Testis (tissue), 2 donors: ENCODE measurements at regions not wholly inside any gene's neighbourhood (a gene's known extent, or its start where the extent isn't known, plus 50 kb on each side); places are given as distances from the start of the nearest gene placed in this dataset.

Source experiments
- POLR2A ChIP-seq: fragments of 450-650 bp; IDR thresholded peaks from one replicate; pipeline ENCODE4 v1.6.1; 2017; ENCODE audit warnings: antibody characterized with exemption, mild to moderate bottlenecking, moderate library complexity
- TF ChIP-seq, protein P1 (sequence below), 3 experiments: fragments of 450-650 bp in 2 of 3; fragments of 200-600 bp in 1 of 3; sonication (generic) in 1 of 3; IDR thresholded peaks; one replicate each; pipeline ENCODE4 v1.5.1; 2016 to 2019; ENCODE audit warnings: antibody characterized with exemption in 3 of 3, mild to moderate bottlenecking in 2 of 3, moderate library complexity in 1 of 3

DNA sequence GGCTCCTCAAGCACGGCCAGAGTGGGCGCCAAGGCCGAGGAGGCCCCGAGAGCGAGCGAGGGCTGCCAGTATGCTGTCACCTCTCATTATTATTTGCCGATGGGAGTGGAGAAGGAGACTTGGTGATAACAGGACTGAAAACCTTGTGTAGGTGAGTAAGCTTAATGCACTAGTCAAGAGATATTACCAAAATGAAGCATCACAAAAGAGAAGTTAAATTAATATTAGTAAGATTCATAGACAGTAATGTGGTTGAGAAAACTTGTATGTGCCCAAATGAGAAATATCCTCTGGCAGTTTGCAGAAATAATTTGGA, 204.5 kb upstream of the SLITRK1 start:
- TF ChIP-seq, protein P1, sequence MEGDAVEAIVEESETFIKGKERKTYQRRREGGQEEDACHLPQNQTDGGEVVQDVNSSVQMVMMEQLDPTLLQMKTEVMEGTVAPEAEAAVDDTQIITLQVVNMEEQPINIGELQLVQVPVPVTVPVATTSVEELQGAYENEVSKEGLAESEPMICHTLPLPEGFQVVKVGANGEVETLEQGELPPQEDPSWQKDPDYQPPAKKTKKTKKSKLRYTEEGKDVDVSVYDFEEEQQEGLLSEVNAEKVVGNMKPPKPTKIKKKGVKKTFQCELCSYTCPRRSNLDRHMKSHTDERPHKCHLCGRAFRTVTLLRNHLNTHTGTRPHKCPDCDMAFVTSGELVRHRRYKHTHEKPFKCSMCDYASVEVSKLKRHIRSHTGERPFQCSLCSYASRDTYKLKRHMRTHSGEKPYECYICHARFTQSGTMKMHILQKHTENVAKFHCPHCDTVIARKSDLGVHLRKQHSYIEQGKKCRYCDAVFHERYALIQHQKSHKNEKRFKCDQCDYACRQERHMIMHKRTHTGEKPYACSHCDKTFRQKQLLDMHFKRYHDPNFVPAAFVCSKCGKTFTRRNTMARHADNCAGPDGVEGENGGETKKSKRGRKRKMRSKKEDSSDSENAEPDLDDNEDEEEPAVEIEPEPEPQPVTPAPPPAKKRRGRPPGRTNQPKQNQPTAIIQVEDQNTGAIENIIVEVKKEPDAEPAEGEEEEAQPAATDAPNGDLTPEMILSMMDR (IDR thresholded peaks at IDR 0.05), result no peak
- TF ChIP-seq POLR2A, result no peak
